ENCODE measurements at regions not wholly inside any gene's neighbourhood (a gene's known extent, or its start where the extent isn't known, plus 50 kb on each side); places are given as distances from the start of the nearest gene placed in this dataset.

- TF ChIP-seq CTCF (IDR thresholded peaks at IDR 0.05; ENCODE audit: borderline replicate concordance), result no peak
- H3K4me1 ChIP-seq, result peaks cover 17% of the 10 kb centered on the region
- no peaks in the 10 kb centered on the region for H3K36me3 ChIP-seq
- DNase-seq, result no peak
- peaks cover 14% of the 10 kb centered on the region for H3K9me3 ChIP-seq (replicated peaks)
- no peak overlapping the region for H3K4me3 ChIP-seq
- H3K27ac ChIP-seq (replicated peaks), result no peak overlapping the region
- H3K27me3 ChIP-seq (ENCODE audit: low read depth), result no peaks in the 10 kb centered on the region
- intact Hi-C loops (cut with micrococcal nuclease), result no loop called here
These were observed 326.2 kb upstream of the DUSP10 start for GRCh38 chr1:222068101-222068500.

DNA sequence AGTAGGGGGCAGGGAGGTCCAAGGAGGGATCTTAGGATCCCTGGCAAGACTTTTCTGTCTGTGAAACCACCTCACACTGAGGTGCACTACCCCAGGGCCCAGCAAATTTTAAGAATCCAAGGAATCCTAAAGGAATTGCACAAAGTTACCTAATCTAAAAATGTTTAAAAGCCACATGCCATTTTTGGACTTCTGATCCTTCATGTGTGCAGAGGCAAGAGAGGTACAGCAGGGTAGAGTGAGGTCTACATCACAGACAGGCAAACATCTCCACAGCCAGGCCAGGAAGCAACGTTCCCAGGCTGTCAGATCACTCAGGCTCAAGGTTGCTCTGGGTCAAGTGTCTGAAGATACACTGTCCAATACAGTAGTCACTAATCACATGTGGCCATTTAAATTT is 324.6 kb upstream of the DUSP10 start:
- intact Hi-C loops (cut with micrococcal nuclease), result no loop called here
- H3K27me3 ChIP-seq (ENCODE audit: low read depth), result no peaks in the 10 kb centered on the region
- H3K4me3 ChIP-seq, result no peak overlapping the region
- no peak for DNase-seq
- peaks cover 13% of the 10 kb centered on the region for H3K4me1 ChIP-seq
- H3K27ac ChIP-seq (replicated peaks), result no peak overlapping the region
- no peaks in the 10 kb centered on the region for H3K36me3 ChIP-seq
- no peak for TF ChIP-seq CTCF (IDR thresholded peaks at IDR 0.05; ENCODE audit: borderline replicate concordance)
- peaks cover 14% of the 10 kb centered on the region for H3K9me3 ChIP-seq (replicated peaks)

GRCh38 chr1:222065234-222065633 is 323.3 kb upstream of the DUSP10 start:
- peaks cover 3% of the 10 kb centered on the region for H3K4me1 ChIP-seq
- no peak for TF ChIP-seq CTCF (IDR thresholded peaks at IDR 0.05; ENCODE audit: borderline replicate concordance)
- no peak overlapping the region for H3K27ac ChIP-seq (replicated peaks)
- H3K9me3 ChIP-seq (replicated peaks), result peaks cover 14% of the 10 kb centered on the region
- no peak for DNase-seq
- intact Hi-C loops (cut with micrococcal nuclease), result no loop called here
- H3K36me3 ChIP-seq, result no peaks in the 10 kb centered on the region
- no peak overlapping the region for H3K4me3 ChIP-seq
- no peaks in the 10 kb centered on the region for H3K27me3 ChIP-seq (ENCODE audit: low read depth)

- intact Hi-C loops (cut with micrococcal nuclease), result no loop called here
- TF ChIP-seq CTCF (IDR thresholded peaks at IDR 0.05; ENCODE audit: borderline replicate concordance), result no peak
- Histone ChIP-seq H3K4me1 (peaks cover 9% of the 10 kb centered on the region), H3K9me3 (replicated peaks) (peaks cover 14% of the 10 kb centered on the region), H3K4me3 (no peak overlapping the region), H3K36me3 (no peaks in the 10 kb centered on the region), H3K27ac (replicated peaks) (no peak overlapping the region), H3K27me3 (ENCODE audit: low read depth) (no peaks in the 10 kb centered on the region)
- no peak for DNase-seq
These were observed 322.7 kb upstream of the DUSP10 start for GRCh38 chr1:222064388-222065211.

GRCh38 chr1:222062640-222063039 is 320.8 kb upstream of the DUSP10 start:
- no peak for TF ChIP-seq CTCF (IDR thresholded peaks at IDR 0.05; ENCODE audit: borderline replicate concordance)
- intact Hi-C loops (cut with micrococcal nuclease), result no loop called here

More at GRCh38 chr1:222062640-222063039, 320.8 kb upstream of the DUSP10 start:
- Histone ChIP-seq H3K36me3 (no peaks in the 10 kb centered on the region), H3K27ac (replicated peaks) (no peak overlapping the region), H3K27me3 (ENCODE audit: low read depth) (no peaks in the 10 kb centered on the region), H3K4me1 (peaks cover 9% of the 10 kb centered on the region), H3K4me3 (no peak overlapping the region), H3K9me3 (replicated peaks) (peaks cover 14% of the 10 kb centered on the region)
- no peak for DNase-seq
